ENCODE measurements at regions not wholly inside any gene's neighbourhood (a gene's known extent, or its start where the extent isn't known, plus 50 kb on each side); places are given as distances from the start of the nearest gene placed in this dataset.

DNA sequence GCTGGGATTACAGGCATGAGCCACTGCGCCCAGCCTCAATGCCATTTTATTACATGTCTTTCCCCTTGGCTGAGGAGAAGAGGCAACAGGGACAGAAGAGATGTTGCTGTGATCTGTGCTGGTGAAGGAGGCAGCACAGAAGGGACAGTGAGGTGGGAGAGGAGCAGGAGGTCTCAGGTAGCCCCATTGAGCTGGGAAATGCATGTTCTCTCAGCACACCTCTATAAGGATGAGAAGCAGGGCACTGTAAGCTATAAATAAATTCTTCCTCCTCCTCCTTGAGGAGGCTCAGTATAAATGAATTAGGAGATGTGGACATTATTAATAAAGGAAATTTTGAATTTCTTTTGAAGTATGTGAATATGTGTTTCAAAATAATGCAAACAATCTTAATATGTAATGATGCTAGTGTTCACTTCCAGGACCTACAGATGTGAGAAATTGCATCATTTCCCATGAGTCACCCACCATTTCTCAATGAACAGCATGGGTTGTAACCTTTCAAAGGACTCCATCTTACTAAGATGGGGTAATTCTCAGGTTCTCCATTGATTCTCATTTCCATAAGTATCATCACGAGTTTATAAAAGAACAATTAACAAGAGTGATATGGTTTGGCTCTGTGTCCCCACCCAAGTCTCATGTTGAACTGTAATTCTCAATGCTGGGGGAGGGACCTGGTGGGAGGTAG lies 88.9 kb upstream of the ODAD2 start (continued):
- TF ChIP-seq, protein P1, sequence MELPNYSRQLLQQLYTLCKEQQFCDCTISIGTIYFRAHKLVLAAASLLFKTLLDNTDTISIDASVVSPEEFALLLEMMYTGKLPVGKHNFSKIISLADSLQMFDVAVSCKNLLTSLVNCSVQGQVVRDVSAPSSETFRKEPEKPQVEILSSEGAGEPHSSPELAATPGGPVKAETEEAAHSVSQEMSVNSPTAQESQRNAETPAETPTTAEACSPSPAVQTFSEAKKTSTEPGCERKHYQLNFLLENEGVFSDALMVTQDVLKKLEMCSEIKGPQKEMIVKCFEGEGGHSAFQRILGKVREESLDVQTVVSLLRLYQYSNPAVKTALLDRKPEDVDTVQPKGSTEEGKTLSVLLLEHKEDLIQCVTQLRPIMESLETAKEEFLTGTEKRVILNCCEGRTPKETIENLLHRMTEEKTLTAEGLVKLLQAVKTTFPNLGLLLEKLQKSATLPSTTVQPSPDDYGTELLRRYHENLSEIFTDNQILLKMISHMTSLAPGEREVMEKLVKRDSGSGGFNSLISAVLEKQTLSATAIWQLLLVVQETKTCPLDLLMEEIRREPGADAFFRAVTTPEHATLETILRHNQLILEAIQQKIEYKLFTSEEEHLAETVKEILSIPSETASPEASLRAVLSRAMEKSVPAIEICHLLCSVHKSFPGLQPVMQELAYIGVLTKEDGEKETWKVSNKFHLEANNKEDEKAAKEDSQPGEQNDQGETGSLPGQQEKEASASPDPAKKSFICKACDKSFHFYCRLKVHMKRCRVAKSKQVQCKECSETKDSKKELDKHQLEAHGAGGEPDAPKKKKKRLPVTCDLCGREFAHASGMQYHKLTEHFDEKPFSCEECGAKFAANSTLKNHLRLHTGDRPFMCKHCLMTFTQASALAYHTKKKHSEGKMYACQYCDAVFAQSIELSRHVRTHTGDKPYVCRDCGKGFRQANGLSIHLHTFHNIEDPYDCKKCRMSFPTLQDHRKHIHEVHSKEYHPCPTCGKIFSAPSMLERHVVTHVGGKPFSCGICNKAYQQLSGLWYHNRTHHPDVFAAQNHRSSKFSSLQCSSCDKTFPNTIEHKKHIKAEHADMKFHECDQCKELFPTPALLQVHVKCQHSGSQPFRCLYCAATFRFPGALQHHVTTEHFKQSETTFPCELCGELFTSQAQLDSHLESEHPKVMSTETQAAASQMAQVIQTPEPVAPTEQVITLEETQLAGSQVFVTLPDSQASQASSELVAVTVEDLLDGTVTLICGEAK (IDR thresholded peaks at IDR 0.05): no peak
- TF ChIP-seq, protein P1 (CRISPR knock-in tag; IDR thresholded peaks at IDR 0.05): no peak
- TF ChIP-seq HCFC1 (IDR thresholded peaks at IDR 0.05; ENCODE audit: low read depth, low read length) (no peak), U2AF1 (optimal IDR thresholded peaks at IDR 0.05; ENCODE audit: low read depth, low read length) (no peak), KLF16 (IDR thresholded peaks at IDR 0.05) (no peak), SRSF9 (IDR thresholded peaks at IDR 0.05; ENCODE audit: borderline replicate concordance, low read depth, low read length) (no peak), PHB2 (IDR thresholded peaks at IDR 0.05; ENCODE audit: low read depth) (no peak), HDAC8 (tag; IDR thresholded peaks at IDR 0.05) (no peak), TEAD2 (tag; IDR thresholded peaks at IDR 0.05) (no peak), ATF3 (IDR thresholded peaks at IDR 0.05) (peak; percentile 93), ATF3 (CRISPR knock-in tag; conservative IDR thresholded peaks at IDR 0.05) (no peak), ZNF224 (CRISPR knock-in tag; IDR thresholded peaks at IDR 0.05) (no peak), E2F4 (CRISPR knock-in tag; IDR thresholded peaks at IDR 0.05; ENCODE audit: low read depth) (no peak)
- TF ChIP-seq, protein P2, sequence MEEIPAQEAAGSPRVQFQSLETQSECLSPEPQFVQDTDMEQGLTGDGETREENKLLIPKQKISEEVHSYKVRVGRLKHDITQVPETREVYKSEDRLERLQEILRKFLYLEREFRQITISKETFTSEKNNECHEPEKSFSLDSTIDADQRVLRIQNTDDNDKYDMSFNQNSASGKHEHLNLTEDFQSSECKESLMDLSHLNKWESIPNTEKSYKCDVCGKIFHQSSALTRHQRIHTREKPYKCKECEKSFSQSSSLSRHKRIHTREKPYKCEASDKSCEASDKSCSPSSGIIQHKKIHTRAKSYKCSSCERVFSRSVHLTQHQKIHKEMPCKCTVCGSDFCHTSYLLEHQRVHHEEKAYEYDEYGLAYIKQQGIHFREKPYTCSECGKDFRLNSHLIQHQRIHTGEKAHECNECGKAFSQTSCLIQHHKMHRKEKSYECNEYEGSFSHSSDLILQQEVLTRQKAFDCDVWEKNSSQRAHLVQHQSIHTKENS (CRISPR knock-in tag; IDR thresholded peaks at IDR 0.05): no peak
- TF ChIP-seq, protein P3, sequence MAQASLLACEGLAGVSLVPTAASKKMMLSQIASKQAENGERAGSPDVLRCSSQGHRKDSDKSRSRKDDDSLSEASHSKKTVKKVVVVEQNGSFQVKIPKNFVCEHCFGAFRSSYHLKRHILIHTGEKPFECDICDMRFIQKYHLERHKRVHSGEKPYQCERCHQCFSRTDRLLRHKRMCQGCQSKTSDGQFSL (CRISPR knock-in tag; IDR thresholded peaks at IDR 0.05): no peak
- TF ChIP-seq, protein P3 (tag; IDR thresholded peaks at IDR 0.05): no peak
